ENCODE measurements at regions not wholly inside any gene's neighbourhood (a gene's known extent, or its start where the extent isn't known, plus 50 kb on each side); places are given as distances from the start of the nearest gene placed in this dataset.

DNA sequence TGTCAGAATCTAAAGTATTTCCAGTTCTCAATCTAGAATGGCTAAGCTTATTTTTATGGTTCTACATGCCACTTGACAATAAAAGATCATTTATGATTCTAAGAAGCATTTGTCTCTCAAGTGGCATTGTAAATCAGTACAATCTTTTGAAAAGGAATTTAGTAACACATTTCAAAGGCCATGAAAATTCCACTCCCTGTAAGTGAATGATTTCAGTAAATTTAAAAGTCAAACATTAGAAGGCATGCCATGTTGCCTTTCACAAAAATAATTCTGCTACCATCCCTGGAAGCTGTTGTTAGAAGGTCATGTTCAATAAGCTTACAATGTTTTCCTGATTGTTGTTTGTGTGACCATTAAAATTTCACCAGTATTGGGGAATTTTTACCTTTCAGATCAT is 142.9 kb downstream of the RPIA start:
- no peak for DNase-seq

GRCh38 chr2:88834866-88835265 is 143.4 kb downstream of the RPIA start:
- DNase-seq, result no peak

DNA sequence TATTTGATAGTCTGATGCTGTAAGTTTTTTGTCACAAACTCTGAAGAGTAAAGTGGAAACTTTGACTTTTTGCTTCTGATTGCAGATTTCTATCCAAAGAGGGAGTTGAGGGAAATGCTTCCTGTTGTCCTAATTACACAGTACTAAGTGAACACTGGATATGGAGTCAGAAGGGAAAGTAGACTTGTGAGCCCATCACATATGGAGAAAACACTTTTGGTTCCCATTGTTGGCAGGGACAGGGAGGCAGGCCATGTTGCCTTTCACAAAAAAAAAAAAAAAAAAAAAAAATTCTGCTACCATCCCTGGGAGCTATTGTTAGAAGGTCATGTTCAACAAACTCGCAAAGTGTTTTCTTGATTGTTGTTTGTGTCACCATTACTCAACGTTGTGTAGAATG is 144.3 kb downstream of the RPIA start:
- DNase-seq, result no peak

- no peak for DNase-seq
These were observed 144.9 kb downstream of the RPIA start for GRCh38 chr2:88836351-88836750.

- DNase-seq, result no peak
These were observed 146.2 kb downstream of the RPIA start for GRCh38 chr2:88837511-88838160.

GRCh38 chr2:88838165-88838635 is 146.7 kb downstream of the RPIA start:
- DNase-seq, result no peak

DNA sequence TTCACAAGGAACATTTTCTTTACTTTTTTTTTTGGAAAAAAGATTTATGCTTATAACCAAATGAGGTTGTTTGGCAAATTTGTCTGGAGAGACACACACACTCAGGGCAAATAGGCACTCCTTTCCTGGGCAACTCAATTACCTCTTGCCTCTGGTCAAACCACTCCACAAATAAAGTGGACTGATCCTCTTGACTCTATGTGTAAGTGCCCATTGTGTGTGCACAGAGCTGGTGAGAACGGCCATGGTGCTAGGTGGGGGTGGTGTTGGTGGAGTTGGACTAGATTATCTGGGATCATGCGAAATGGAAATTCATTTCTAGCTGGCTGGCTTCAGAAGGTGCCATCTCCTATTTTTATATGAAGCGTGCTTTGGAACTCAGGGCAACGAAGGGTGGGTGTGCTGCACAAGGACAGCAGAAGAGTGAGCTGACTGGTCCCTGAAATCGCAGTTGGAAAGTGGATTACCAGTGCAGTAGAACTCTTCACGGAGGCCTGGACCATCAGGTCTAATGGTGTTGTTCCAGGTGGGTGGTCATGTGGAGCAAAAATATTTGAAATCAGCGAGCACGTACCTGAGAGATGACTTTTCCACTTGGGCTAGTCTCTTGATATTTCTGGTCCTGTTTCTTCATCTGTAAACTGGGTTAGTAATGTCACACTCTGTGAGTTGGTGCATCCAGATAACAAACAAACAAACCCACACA is 149.9 kb downstream of the RPIA start:
- DNase-seq, result no peak

DNA sequence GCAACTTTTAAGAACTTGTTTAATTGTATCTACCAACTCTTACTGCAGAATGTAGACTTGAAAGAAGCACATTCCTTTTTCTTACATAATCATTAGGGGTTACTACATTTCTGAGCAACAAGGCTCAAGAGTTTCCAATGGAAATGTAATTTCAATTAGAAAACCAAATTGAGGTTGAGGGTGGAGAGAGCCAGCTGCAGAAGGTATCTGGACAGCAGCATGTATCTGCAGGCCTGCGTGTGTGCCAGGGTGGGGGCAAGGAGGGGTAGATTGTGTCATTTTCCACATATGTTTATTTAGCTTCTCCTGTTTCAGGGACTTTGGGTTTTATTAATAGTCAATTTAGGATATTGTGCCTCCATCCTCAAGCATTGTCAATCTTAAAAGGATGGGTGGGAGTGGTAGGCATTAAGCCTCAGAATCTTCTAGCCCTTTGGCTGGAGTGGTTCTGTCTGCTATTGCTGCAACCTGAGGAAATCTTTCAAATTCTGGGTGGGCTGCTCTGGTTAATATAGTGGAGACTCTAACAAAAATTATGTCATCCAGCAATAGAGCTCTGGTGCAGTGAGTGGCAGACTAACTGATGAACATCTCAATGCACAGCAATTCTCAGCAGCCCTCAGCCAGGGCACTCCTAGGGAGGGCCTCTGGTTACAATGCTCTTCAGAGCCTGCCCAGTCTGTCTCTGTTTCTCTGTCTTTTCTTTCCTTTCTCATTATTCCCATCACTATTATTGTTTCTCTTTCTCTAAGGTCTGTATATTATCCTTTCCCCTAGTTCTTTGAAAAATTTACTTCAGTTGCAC is 151.4 kb downstream of the RPIA start:
- no peak for DNase-seq

DNA sequence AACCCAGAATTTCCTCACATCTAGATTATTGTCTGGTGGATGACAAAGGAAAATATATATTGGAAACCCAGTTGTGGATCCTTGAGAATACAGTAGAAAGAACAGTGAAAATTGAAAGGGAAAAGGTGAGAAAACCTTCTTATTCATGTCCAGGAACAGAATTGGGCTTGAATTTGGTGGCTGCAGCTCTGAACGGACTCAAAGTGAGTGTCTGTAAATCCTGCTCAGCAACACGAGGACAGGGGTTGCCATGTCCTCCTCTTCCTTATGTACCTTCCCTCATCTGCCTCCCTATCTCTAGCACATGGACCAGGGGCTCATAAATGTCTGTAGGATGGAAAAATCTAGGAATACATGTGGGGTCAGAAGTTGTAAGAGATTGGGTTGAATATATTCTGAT is 152.2 kb downstream of the RPIA start:
- no peak for DNase-seq

DNA sequence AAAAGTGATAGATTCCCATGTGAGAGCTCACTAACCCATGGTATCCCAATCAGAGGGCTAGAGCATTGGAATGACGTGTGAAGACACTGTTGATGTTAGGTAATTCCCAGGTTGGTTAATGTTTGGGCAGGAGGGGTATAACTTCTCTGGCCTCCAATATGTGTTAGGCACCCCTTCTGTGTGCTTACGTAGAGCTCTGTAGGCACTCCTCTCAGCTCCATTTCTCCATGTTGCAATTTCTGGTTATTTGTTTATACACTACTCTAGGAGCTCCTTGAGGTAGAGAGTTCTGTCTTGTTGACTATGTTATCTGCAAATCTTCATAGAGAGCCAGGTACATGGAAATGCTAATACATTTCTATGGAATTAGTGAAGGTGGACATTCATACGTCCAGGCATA is 153.5 kb downstream of the RPIA start:
- no peak for DNase-seq

DNA sequence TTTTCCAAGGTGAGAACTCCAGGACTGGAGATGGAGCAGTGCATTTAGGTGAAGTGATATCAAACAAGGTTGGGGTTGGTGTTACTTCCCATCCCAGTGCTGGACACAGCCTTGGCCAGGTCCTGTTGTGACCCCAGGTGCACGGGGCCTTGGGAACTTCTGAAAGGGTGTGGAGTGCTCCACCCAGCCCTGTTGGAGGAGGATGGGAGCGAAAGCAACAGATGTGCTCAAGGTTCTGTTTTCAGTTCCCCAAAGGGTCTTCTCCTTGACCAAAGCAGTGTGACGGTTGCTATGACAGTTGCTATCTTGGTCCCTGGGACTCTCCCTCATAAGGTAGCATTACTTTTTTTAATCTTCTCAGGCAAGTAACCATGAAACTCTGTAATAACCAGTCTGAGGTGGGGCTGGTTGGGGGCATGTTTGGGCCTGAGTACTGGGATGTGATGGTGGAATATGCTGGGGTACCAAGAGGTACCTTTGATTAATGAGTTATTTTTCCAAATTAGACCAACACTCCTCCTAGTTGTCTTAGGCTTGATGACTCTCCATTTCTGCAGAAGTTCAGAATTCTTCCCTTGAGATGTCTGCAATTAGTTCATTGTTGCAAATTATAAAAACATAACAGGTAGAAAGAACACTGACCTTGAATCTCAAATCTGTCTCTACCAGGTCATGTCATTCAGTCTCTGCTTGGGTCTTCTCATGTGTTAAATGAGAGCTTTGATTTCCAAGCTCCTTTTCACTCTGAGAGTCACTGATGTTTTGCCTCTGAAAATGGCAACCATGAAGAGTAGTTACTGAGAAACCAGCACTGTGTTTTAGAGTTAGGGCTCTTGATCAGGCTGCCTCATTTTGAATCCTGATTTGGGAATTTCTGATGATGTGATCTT is 154.5 kb downstream of the RPIA start:
- no peak for DNase-seq

- no peak for DNase-seq
These were observed 161.4 kb downstream of the RPIA start for GRCh38 chr2:88852753-88853402.

DNA sequence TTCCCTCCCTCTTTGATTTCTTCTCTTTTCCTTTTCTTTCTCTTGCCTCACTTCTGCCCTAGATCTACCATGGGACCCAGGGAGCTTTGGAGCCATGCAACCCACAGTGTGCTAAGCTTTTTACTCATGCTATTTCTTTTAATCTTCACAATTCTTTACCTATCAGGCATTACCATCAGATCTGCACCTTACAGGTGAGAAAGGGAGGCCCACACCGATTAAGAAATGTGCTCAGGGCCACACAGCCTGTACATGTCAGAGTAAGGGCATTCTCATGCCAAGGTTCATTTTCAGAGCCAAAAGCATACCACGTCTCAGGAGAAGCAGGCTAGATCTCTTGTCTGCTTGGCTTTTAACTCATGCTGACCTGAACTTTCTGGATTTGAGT is 161.9 kb downstream of the RPIA start:
- no peak for DNase-seq

DNA sequence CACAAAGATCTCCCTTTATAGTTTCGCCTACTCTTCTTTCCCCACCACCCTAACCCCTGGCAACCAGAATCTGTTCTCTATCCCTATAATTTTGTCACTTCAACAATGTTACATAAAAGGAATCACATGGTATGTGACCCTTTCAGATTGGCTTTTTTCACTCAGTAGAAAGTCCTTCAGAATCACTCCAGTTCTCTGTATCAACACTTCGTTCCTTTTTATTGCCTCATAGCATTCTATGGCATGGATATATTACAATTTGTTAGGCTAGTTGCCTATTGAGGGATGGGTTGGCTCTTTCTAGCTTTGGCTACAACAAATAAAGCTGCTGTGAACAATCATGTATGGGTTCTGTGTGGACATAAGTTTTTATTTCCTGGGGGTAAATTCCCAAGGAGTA is 163.1 kb downstream of the RPIA start:
- DNase-seq, result no peak

DNA sequence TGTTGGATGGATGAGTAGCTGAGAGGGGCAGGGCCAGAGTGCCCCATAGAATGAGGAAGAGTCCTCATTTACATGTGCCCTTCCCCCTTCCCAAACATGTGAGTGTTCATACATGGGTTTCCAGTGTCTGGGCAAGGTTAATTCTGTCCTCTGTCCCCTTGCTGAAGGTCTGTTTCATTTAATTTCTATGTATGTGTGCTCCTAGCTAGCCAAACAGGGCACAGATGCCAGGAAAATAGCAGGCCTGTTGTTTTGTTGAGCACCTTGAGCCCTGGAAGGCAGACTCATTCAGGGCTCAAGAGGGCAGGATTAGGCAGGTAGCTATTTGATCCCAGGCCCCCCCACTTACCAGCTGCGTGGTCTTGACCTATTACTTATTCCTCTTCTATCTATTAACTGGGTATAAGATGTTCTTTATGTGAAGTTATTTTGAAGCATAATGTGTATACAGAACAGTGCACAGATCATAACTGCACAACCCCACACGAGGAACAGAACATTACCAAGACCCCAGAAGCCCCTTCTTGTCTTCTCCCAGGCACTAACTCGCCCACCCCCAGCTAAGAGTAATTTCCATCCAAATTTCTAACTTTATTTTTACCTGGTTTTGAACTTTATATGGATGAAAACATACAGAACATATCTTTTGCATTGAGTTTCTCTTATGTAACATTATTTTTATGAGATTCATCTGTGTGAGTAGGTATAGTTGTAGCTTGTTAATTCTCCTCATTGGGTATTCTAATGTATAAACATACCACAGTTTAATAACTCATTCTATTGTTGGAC is 164.3 kb downstream of the RPIA start:
- DNase-seq, result no peak

GRCh38 chr2:88856409-88857135 is 165.1 kb downstream of the RPIA start:
- DNase-seq, result no peak

- no peak for DNase-seq
These were observed 165.8 kb downstream of the RPIA start for GRCh38 chr2:88857274-88857741.

GRCh38 chr2:88857951-88858411 is 166.5 kb downstream of the RPIA start:
- DNase-seq, result no peak

GRCh38 chr2:88859461-88859860 is 168.0 kb downstream of the RPIA start:
- DNase-seq, result no peak

DNA sequence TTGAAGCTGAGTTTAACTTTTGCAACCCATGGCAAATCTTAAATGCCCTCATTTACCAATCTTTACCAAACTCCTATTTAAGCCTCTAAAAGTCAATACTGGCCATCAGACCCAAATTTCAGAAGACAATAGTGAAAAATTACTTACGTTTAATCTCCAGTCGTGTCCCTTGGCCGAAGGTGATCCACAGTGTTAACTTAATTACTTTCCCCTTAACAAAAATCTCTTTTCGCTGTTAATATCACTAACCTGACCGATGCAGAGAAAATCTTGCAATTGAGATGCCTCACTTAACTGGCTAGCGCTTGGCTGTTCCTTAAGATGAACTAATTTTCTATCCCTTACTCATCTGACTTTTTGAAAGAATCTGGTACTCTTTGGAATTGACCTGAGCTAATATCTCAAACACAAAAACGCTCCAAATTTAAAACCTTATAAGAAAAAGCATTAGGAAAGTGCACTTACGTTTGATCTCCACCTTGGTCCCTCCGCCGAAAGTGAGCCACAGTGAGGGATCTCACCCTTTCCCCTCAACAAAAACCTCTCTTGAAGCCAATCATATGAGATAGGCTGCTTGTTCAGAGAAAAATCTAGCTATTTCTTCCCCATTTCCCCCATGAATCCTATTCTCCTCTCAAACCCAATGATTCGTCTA is 169.1 kb downstream of the RPIA start:
- no peak for DNase-seq
